Neural progenitor cell (in vitro differentiated cells): ENCODE measurements at regions not wholly inside any gene's neighbourhood (a gene's known extent, or its start where the extent isn't known, plus 50 kb on each side); places are given as distances from the start of the nearest gene placed in this dataset.

Source experiments
- DNase-seq: peaks from one replicate; pipeline ENCODE4 v3.0.0-alpha.2; 2016; ENCODE audit warnings: low spot score
- H2AFZ ChIP-seq: fragments of 200-600 bp; sonication (generic); replicated peaks from 2 replicates; pipeline ENCODE4 v1.6.1; 2016; ENCODE audit warnings: antibody characterized with exemption
- H3F3A ChIP-seq: fragments of 200-600 bp; sonication (generic); 2 replicates; pipeline ENCODE4 v1.6.1; 2016; ENCODE audit warnings: antibody characterized with exemption, low read depth
- H3K27ac ChIP-seq: fragments of 200-600 bp; sonication (generic); 2 replicates; pipeline ENCODE4 v1.5.1; 2016; ENCODE audit warnings: mild to moderate bottlenecking
- H3K27me3 ChIP-seq: fragments of 200-600 bp; sonication (generic); 2 replicates; pipeline ENCODE4 v1.6.1; 2016; ENCODE audit warnings: mild to moderate bottlenecking, moderate library complexity
- H3K36me3 ChIP-seq: fragments of 200-600 bp; sonication (generic); 2 replicates; pipeline ENCODE4 v1.5.1; 2016
- H3K4me1 ChIP-seq: fragments of 200-600 bp; sonication (generic); 2 replicates; pipeline ENCODE4 v1.6.1; 2016; ENCODE audit warnings: mixed run types
- H3K4me2 ChIP-seq: fragments of 200-600 bp; sonication (generic); 2 replicates; pipeline ENCODE4 v1.6.1; 2016
- H3K4me3 ChIP-seq: fragments of 200-600 bp; sonication (generic); 2 replicates; pipeline ENCODE4 v1.5.1; 2016
- H3K79me2 ChIP-seq: fragments of 200-600 bp; sonication (generic); 2 replicates; pipeline ENCODE4 v1.6.1; 2016; ENCODE audit warnings: low read depth
- H3K9ac ChIP-seq: fragments of 200-600 bp; sonication (generic); 2 replicates; pipeline ENCODE4 v1.6.1; 2016
- H3K9me3 ChIP-seq: fragments of 200-600 bp; sonication (generic); 2 replicates; pipeline ENCODE4 v1.5.1; 2016; ENCODE audit warnings: low read depth
- H4K20me1 ChIP-seq: fragments of 200-600 bp; sonication (generic); 2 replicates; pipeline ENCODE4 v1.6.1; 2016; ENCODE audit warnings: low read depth
- H3K27ac Mint-ChIP-seq: 3 replicates; pipeline ENCODE4 v1.8.0; 2021; ENCODE audit warnings: mixed read lengths
- H3K27me3 Mint-ChIP-seq: 2 replicates; pipeline ENCODE4 v1.8.0; 2022; ENCODE audit warnings: low read depth, mild to moderate bottlenecking, inconsistent platforms, moderate library complexity, mixed read lengths; ENCODE audit not compliant: insufficient read depth
- H3K36me3 Mint-ChIP-seq: 3 replicates; pipeline ENCODE4 v1.8.0; 2021; ENCODE audit warnings: mixed read lengths
- H3K4me1 Mint-ChIP-seq: 3 replicates; pipeline ENCODE4 v1.8.0; 2021; ENCODE audit warnings: mixed read lengths
- H3K4me3 Mint-ChIP-seq: 3 replicates; pipeline ENCODE4 v1.8.0; 2021; ENCODE audit warnings: mild to moderate bottlenecking, moderate library complexity, mixed read lengths
- H3K9me3 Mint-ChIP-seq: 3 replicates; pipeline ENCODE4 v1.8.0; 2020; ENCODE audit warnings: mixed read lengths
- EZH2 ChIP-seq: fragments of 200-600 bp; sonication (generic); IDR thresholded peaks from 2 replicates; pipeline ENCODE4 v1.6.1; 2017; ENCODE audit warnings: antibody characterized with exemption, mild to moderate bottlenecking, moderate library complexity
- EZH2phosphoT487 ChIP-seq: fragments of 200-600 bp; sonication (generic); IDR thresholded peaks from 2 replicates; pipeline ENCODE4 v1.6.1; 2017; ENCODE audit warnings: antibody characterized with exemption
- TF ChIP-seq, protein P1 (sequence below): fragments of 200-600 bp; sonication (generic); IDR thresholded peaks from 2 replicates; pipeline ENCODE4 v1.5.1; 2017; ENCODE audit warnings: antibody characterized with exemption, mild to moderate bottlenecking

DNA sequence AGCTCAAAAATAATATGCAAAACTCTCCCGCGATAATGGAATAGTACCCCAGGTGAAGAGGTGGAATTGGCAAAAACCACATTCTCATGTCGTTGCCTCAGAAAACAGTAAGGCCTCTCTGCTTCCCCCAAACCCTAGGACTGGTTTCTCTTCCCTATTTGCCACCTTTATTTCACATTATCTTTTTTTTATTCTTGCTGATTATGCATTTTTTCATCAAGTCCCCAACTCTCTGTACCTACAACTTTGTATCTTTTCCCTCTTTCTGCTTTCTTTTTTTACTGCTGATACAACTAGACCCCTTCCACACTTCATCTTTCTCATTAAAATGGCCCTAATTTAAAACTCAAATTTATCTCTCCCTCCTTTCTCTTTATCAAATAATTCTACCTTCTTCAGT is 1472.2 kb downstream of the SUCLG1 start:
- no peaks in the 10 kb centered on the region for H3K36me3 Mint-ChIP-seq
- no peak overlapping the region for H3K4me3 Mint-ChIP-seq
- TF ChIP-seq, protein P1, sequence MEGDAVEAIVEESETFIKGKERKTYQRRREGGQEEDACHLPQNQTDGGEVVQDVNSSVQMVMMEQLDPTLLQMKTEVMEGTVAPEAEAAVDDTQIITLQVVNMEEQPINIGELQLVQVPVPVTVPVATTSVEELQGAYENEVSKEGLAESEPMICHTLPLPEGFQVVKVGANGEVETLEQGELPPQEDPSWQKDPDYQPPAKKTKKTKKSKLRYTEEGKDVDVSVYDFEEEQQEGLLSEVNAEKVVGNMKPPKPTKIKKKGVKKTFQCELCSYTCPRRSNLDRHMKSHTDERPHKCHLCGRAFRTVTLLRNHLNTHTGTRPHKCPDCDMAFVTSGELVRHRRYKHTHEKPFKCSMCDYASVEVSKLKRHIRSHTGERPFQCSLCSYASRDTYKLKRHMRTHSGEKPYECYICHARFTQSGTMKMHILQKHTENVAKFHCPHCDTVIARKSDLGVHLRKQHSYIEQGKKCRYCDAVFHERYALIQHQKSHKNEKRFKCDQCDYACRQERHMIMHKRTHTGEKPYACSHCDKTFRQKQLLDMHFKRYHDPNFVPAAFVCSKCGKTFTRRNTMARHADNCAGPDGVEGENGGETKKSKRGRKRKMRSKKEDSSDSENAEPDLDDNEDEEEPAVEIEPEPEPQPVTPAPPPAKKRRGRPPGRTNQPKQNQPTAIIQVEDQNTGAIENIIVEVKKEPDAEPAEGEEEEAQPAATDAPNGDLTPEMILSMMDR, result no peak
- TF ChIP-seq EZH2 (no peak), EZH2phosphoT487 (no peak)

DNA sequence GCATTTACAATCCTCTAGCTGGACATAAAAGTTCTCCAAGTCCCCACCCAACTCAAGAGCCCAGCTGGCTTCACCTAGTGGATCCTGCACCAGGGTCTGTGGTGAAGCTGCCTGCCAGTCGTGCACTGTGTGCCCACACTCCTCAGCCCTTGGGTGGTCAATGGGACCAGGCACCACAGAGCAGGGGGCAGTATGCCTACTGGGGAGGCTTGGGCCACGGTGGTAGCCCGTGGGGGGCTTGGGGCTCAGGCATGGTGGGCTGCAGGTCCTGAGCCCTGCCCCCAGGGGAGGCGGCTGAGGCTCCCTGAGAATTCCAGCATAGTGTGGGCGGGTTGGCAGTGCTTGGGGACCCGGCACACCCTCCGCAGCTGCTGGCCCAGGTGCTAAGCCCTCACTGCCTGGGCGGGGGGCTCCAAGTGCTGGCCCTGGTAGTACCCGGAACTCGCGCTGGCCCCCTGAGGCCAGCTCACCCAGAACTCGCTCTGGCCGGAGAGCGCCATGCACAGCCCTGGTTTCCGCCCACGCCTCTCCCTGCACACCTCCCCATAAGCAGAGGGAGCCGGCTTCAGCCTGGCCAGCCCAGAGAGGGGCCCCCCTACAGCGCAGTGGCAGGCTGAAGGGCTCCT is 1473.4 kb downstream of the SUCLG1 start:
- H4K20me1 ChIP-seq, result no peaks in the 10 kb centered on the region
- TF ChIP-seq EZH2 (no peak), EZH2phosphoT487 (no peak)
- TF ChIP-seq, protein P1, result no peak

More for the DNA sequence above, 1472.2 kb downstream of the SUCLG1 start:
- Histone ChIP-seq H3K27me3 (no peaks in the 10 kb centered on the region), H3F3A (no peaks in the 10 kb centered on the region), H3K4me2 (no peak overlapping the region), H2AFZ (no peak overlapping the region), H3K4me1 (no peaks in the 10 kb centered on the region), H3K36me3 (no peaks in the 10 kb centered on the region), H3K79me2 (no peaks in the 10 kb centered on the region), H3K4me3 (no peak overlapping the region), H4K20me1 (no peaks in the 10 kb centered on the region), H3K27ac (no peak overlapping the region), H3K9me3 (no peaks in the 10 kb centered on the region), H3K9ac (no peak overlapping the region)
- peaks cover 3% of the 10 kb centered on the region for H3K27me3 Mint-ChIP-seq
- peaks cover 3% of the 10 kb centered on the region for H3K9me3 Mint-ChIP-seq
- no peaks in the 10 kb centered on the region for H3K4me1 Mint-ChIP-seq
- DNase-seq, result no peak
- H3K27ac Mint-ChIP-seq, result no peak overlapping the region

DNA sequence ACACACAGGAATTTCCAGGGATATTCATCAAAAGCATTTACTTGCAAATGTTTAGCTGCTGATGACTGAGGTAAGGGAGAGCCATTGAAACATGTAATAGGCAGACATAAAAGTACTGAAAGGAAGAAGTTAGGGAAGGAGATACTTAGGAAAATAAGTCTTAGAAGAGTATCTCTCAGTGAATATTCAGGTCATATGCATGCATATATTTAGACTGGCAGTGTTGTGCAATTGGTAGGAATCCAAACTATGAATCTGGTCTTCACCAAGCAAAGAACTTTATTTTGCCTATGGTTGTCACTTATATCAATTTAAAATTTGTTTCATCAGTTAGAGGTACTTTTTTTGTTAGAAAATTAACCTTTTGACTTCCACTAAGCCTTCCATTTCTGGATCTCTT is 1490.7 kb downstream of the SUCLG1 start:
- no peaks in the 10 kb centered on the region for H4K20me1 ChIP-seq
- no peak overlapping the region for H2AFZ ChIP-seq
- H3K9ac ChIP-seq, result no peak overlapping the region
- no peaks in the 10 kb centered on the region for H3K27me3 ChIP-seq
- Mint-ChIP-seq H3K4me3 (no peak overlapping the region), H3K27me3 (no peaks in the 10 kb centered on the region), H3K4me1 (no peaks in the 10 kb centered on the region), H3K9me3 (peaks cover 2% of the 10 kb centered on the region), H3K27ac (no peak overlapping the region), H3K36me3 (no peaks in the 10 kb centered on the region)
- H3F3A ChIP-seq, result no peaks in the 10 kb centered on the region
- TF ChIP-seq EZH2 (no peak), EZH2phosphoT487 (no peak)
- TF ChIP-seq, protein P1, result no peak
- H3K36me3 ChIP-seq, result no peaks in the 10 kb centered on the region
- H3K9me3 ChIP-seq, result no peaks in the 10 kb centered on the region
- H3K27ac ChIP-seq, result no peak overlapping the region
- no peaks in the 10 kb centered on the region for H3K79me2 ChIP-seq
- DNase-seq, result no peak
- H3K4me2 ChIP-seq, result no peak overlapping the region
- no peak overlapping the region for H3K4me3 ChIP-seq
- no peaks in the 10 kb centered on the region for H3K4me1 ChIP-seq

More for the DNA sequence above, 1473.4 kb downstream of the SUCLG1 start:
- H3K79me2 ChIP-seq, result no peaks in the 10 kb centered on the region
- Mint-ChIP-seq H3K27ac (no peak overlapping the region), H3K27me3 (peaks cover 3% of the 10 kb centered on the region), H3K9me3 (peaks cover 6% of the 10 kb centered on the region), H3K4me3 (no peak overlapping the region), H3K36me3 (no peaks in the 10 kb centered on the region), H3K4me1 (no peaks in the 10 kb centered on the region)
- DNase-seq, result no peak
- no peaks in the 10 kb centered on the region for H3F3A ChIP-seq
- H3K27me3 ChIP-seq, result no peaks in the 10 kb centered on the region
- H3K4me2 ChIP-seq, result no peak overlapping the region
- no peak overlapping the region for H3K9ac ChIP-seq
- no peak overlapping the region for H2AFZ ChIP-seq
- no peak overlapping the region for H3K4me3 ChIP-seq
- H3K36me3 ChIP-seq, result no peaks in the 10 kb centered on the region
- no peaks in the 10 kb centered on the region for H3K9me3 ChIP-seq
- no peaks in the 10 kb centered on the region for H3K4me1 ChIP-seq
- H3K27ac ChIP-seq, result no peak overlapping the region
